ENCODE measurements at regions not wholly inside any gene's neighbourhood (a gene's known extent, or its start where the extent isn't known, plus 50 kb on each side); places are given as distances from the start of the nearest gene placed in this dataset.

DNA sequence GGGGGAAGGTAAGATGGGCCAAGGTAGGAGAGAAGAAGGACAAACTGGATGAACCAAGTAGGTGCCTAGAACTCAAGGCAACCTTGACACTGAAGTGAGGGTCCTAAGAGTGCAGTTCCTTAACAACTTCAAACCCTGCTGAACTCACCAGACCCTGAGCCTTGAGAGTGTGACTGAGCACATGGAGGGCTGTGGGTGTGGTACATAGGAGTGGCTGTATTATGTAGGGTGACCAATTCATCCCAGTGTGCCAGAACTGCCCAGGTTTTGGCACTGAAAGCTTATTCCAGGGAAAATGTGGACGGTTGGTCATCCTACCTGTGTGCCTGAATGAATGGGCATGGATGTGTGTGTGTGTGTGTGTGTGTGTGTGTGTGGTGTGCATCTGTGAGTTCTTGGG is 281.8 kb downstream of the DHX35 start:
- no peak for DNase-seq

DNA sequence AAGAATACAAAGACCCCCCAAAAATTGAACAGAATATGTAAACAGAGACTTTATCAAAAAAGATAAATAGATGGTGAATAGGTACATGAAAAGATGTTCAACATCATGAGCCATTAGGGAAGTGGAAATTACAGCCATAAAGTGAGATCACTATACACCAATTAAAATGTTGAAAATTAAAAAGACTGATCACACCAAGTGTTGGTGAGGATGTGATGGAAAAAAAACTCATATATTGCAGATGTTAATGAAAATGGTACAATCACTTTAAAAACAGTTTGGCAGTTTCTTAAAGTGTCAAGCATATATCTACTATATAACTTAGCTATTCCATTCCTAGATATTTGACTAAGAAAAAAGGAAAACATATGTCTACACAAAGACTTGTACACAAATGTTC is 280.5 kb downstream of the DHX35 start:
- no peak for DNase-seq

DNA sequence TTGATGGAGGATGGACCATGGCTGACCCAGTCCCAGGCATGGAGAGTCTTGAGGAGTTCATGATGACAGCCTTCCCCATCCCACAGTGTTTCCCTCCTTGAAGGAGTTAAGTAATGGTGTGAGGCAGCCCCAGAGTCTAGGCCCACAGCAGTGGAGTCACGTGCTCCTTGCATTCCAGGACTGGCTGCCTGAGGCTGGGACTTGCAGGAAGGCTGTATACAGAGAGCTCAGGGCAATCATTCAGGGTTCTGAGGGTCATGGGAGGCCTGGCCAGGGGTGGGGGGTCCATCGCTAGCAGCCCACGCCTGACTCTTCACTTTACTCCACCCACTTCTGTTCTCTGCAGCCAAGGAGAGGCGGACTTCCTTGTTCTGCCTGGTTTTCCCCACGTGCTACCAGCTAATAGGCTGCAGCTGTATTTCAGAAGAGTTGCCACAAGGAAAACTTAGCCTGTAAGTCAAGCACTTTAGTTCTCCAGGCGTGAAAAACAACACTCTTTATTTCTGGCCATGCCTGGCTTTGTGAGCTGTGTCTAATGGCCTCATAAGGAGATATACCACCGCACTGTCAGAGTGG is 272.5 kb downstream of the DHX35 start:
- no peak for DNase-seq

DNA sequence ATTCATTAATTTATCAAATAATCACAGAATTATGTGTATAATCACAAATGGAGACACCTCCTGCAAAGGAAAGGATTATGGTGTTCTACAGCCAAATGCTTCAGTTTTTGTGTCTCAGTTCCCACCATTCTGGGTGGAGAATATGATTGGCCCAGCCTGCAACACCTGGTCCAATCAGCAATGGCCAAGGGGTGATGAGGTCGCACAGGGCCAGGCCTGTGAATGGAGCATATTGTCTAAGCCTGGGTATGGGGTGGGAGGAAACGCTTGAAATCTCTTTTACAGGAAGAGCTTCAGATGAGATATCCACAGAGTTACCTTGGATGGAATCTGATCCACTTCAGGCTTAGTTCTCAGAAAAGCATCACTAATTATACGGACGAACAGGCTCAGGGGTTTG is 271.6 kb downstream of the DHX35 start:
- DNase-seq = no peak

DNA sequence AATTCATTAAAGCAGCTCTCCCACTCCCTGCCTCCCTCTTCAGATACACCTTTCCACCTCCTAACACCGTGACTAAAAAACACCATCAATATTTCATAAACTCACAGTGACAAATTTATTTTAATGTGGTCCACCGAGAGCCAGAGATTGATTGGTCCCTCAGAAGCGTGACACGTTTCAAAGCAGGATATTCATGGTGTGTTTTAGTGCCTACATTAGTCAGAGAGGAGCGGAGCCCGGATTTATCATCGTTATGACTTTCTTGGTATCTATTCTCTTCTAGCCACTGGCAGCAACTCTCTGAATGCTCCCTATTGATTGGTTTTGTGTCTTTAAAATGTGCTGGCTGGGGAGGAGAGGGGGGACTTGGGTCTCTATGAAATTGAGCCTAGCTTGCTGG is 265.3 kb downstream of the DHX35 start:
- DNase-seq = no peak

DNA sequence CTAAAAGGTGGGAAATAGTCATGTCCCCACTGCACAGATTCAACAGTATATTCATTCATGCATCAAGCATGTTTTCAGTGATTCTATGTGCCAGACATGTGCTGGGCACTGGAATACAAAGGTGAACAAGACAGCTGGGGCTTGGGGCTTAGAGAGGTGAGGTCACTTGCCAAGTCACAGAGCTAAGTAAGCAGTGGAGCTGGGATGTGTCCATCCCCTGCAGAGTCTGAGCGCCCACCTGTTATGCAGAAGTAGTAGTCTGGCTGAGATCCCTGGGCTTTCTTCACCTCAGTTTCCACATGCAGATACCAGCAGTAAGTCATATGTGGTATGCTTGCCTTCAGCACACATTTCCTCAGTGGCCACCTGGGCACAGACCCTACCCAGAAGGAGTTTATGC is 263.8 kb downstream of the DHX35 start:
- no peak for DNase-seq

DNA sequence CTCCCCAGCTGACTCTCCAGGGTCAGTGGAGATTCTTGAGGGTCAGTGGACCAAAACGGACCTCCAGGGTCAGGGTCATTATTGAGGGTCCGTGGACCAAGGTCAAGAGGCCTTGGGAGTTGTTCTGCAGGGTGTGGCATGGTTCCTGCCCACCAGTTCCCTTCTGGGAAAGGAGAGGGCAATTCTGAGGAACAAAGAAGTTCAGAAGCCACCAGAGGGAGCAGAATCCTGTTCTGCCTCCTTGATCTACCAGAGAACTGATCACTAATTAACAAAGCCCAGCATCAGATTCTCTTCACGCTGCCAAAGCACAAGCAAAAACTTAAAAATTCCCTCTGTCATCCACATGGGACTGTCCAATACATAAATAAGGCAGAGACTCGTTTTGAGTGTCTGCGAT is 263.4 kb downstream of the DHX35 start:
- no peak for DNase-seq

DNA sequence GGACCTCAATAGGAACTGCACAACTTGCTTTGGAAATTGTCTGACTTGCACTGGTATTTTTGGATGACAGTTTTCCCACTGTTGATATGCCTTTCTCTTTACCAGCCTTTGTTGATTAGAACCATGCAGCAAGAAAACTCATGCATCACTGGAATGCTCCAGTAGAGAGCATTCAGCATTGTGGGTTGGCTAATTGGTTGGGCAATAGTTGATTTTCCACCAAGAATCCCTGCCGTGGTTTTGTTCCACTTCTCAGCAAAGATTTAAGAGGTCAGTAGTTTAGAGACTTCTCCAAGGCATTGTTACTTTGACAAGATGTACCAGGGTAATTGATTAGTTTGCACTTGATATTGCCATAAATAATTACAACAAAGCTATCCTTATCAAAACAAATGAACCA is 260.0 kb downstream of the DHX35 start:
- no peak for DNase-seq

DNA sequence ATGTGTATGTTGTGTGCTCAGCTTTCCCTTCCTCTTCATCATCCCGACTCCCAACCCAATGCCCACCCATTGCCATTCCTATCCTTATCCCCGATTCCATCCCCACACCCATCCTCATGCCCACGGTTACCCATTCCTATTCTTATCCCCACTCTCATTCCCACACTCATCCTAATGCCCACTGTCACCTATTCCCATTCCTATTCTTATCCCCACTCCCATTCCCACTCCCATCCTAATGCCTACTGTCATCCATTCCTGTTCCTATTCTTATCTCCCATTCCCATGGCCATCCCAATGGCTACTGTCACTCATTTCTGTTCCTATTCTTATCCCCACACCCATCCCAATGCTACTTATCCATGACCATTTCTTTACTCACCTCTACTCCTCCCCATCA is 254.1 kb downstream of the DHX35 start:
- no peak for DNase-seq

DNA sequence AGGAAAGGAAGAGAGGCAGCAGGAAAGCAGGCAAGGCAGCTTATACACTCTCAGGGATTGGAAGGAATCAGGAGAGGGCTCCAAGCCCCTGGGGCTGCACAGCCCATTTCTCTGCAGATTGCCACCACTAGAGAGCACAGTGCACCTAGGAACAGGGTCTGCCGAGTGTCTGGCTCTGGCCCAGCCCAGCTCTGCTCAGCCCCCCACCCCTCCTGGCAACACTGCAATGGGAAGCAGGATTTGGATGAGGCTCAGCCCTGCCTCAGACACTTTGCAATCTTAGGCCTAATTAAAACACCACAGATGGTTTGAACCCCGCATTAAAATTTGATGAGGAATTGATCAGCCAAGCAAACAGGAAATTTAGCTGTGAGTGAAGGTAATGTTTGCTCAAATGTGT is 252.7 kb downstream of the DHX35 start:
- no peak for DNase-seq

DNA sequence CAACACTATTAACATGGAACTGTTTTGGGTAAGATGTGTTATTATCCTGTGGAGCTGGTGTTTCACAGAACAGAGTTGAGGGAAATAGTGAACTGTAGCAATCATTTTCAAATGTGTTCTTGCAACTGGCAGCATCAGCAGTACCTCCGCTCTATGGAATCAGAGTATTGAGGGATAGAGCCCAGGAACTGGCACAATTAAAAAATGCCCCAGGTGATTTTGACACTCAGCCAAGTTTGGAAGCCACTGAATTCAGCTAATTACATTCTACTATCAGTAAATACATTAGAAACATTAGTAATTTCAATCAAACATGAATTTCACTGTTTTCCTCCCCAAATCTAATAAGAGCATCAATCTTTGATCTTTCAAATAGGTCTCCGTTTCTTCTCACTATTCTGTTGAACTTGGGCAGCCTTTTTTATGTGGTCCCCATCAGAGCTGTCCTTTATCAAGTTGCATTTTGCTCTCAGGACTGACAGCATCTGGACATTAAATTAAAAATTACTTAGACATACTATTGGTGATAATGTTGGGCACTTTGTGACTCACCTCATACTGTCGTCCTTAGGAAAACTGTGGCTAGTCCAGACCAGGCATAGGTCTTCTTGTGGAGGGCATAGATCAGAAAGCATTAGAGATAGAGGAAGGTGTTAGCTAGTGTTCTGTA is 251.5 kb downstream of the DHX35 start:
- DNase-seq = no peak

DNA sequence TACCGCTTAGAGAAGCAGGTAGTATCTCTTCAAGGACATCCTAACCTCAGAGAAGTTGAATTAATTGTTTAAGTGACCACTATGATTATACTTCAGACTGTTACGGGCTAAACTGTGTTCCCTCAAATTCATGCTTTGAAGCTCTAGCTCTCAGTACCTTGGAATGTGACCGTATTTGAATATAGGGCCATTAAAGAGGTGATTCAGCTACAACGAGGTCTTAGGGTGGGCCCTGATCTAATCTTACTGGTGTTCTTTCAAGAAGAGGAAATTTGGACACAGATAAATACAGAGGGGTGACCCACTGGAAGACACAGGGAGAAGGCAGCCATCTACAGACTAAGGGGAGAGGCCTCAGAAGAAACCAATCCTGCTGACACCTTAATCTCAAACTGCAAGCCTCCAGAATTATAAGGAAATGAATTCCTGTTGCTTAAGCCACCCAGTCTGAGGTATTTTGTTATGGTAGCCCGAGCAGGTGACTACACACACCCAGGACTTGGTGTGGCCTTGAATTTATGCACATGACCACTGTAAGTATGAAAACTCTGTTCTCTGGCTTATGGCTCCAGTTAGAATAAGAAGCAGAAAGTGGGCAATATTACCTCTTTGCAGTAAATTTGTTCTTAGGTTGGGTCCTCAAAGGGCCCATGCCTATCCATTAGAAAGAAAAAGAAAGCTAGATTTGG is 249.1 kb downstream of the DHX35 start:
- no peak for DNase-seq

DNA sequence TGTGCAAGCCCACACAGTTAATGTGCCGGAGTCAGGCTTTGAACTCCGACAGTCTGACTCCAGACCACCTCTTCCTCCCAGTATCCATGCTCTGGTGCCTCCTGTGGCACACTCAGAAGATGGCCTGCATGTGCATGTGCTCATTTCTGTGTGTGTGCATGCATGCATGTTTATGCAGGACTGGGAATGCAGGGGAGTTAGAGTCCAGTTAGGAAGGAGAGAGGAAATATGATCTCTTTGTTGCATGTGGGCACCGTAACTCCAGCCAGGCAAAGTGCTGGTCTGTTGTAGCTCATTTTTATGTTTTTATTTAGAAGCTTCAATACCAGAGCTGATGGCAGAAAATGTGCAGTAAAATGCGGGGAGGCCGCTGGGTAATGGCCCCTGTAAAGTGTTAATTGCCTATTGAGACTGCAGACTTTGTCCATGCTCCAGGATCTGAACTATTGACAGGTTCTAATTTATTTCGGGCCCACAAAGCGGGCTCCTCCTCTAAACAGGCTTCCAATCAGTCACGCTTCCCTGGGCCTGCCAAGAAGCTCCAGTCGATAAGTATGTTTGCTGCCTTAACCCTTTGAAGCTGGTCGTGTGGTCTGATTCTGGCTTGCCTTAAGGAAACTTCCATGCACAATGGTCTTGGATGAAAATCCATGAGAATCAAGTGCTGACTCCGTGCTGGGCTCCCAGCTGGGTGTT is 248.3 kb downstream of the DHX35 start:
- DNase-seq = no peak

DNA sequence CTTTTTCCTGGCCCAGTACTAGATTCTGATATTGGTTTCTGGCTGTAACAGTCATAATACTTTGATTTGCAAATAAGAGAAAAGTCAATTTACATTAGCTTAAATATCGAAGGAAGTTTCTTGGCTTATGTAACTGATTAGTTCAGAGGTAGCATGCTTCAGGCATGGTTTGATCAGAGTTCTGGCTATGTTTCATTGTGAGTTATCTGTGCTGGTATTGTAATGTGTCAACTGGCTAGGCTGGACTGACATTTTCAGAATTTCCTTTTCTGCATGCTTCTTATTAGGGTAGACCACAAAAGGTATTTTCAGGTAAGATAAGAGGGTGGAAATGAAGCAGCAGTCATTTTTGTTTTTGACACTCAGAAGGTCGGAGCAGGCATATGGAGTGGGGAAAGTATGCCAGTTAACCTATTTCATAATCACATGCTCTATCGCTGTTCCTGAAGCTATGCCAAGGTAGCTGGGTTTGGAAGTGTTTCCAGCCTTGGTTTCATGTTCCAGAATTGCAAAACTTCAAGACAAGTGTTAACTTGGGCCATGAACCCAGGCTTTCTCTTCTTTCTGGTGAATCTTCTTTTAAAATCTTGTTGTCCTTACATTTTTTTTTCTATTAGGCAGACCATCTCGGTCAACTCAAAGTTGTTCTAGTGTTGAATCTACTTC is 244.9 kb downstream of the DHX35 start:
- DNase-seq = no peak

DNA sequence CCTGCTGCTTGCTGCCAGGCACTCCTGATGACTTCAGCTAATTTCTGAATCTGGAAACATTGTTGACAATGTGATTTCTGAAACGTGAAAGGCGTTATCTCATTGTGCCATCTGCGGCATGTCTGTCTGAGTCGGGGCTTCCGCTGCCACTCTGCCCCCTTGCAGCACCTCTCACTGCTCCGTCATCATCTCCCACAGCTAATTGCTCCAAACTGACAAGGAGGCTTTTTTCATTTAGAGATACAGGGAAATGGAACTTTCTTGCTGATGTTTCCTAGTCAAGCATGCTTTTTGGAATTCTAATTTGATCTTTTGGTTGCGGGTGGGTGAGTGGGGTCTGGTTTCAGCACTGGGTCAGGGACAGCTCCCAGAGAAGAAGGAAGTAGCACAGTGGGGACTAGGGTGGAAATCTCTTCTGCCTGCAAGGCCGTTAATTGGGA is 233.5 kb downstream of the DHX35 start:
- no peak for DNase-seq

DNA sequence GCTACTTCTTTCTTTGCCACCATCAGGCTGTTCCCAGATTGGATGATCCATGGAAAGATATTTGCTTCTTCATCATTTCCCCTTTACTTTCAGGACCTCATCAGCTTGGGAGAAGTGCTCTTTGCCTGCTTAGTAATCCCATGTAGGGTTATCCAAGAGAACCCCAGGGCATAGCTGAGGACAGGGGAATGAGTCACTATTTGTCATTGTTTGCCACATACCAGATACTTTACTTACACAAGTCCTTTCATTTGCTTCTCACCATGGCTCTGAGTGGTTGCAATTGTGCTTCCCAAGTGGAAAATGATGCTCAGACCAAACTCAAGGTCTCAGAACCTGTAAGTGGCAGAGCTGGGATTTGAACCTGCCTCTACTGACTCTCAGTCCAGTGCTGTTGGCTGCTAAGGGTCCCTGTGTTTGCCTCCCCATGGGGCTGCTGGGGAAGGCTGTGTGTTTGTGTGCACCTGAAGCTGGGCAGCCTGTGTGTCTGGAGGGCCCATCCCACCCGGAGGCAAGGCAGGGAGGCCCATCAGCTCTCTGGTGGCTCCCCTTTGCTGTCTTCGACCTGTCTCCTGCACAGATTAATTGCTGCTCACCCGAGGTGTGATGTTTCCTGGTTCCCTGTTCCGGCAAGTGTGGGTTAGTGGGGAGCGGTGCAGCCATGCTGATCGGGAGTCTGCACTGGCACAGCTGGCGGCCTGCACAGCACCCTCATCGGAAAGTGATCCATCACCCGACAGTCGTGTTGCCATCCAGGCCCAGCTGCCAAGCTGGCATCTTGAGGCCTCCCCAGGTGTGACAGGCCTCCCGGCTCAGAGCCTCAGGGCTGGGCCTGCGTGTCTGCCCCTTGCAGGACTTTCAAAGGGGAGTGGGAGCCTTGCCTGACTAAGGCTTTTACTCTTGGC is 228.8 kb downstream of the DHX35 start:
- no peak for DNase-seq

DNA sequence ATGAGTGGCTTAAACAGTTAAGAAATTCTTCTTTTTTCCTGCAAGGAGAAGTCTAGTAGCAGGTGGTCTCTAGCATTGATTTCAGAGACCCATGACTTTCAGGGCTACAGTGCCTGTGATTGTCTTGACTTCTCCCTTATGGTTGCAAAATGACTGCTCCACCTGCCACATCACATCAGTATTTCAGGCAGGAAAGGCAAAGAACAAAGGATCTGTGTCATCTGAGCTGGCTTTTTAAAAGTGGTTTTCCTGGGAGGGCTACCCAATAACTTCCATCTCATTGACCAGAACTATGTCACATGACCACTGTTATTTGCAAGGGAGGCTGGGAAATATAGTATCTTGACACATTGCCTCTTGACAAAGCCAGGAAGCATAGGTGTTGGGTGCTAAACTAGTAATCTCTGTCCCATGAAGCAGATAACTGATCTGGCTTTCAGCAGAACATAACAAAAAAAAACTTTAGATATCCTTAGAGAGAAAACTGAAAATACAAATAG is 226.2 kb downstream of the DHX35 start:
- DNase-seq = peak; percentile 3

DNA sequence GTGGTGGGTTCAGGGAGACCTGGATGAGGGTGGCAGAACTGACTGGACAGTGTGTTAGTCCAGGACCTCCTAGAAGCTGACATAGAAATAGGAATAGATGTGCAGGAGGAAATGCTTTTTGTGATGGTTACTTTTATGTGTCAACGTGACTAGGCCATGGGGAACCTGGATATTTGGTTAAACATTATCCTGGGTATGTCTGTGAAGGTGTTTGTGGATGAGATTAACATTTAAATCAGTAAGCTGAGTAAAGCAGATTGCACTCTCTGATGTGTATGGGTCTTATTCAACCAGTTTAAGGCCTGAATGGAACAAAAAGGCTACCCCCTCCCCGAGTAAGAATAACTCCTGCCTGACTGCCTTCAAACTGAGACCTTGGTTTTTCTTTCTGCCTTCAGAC is 219.3 kb downstream of the DHX35 start:
- no peak for DNase-seq

DNA sequence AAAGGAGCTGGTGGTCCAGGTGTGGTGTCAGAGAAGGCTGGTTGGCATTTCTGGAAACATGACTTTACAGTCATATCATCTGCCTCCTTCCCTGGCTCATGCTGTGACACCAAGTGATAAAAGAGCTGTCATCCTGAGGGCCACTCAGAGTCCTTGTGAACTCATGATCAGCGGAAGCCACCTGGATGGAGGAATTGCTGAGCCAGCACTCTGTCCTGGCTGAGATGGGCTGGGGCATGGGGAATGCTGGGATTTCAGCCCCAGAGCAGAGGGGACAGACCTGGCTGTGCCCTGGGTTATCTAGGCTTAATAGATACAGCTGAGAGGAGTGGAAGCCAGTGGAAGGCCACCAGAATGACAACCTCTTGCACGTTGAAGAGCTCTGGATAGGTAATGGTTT is 214.3 kb downstream of the DHX35 start:
- no peak for DNase-seq

DNA sequence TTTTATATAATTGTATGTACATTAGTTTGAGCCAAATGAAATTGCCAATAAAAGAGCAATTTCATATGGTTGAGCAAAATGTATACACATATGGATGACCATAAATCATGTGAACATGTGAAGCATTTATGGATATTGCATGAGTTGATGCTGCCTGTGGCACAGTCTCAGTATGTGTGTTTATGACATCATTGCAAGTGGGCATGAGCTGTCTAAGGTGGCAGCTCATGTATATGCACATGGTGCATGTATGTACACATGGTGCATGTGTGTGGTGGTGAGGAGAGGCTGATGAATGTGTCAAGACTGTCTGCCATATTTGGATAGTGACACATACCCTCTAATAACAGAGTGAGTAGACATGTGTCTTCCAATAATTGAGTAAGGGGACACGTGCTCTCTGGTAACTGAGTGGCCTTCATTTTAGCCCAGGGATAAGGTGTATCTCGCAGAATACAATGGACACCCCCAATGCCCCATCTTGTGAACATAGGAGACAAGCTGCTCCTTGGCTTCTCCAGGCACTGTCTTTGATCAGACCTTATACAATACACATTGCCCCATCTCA is 208.8 kb downstream of the DHX35 start:
- no peak for DNase-seq

DNA sequence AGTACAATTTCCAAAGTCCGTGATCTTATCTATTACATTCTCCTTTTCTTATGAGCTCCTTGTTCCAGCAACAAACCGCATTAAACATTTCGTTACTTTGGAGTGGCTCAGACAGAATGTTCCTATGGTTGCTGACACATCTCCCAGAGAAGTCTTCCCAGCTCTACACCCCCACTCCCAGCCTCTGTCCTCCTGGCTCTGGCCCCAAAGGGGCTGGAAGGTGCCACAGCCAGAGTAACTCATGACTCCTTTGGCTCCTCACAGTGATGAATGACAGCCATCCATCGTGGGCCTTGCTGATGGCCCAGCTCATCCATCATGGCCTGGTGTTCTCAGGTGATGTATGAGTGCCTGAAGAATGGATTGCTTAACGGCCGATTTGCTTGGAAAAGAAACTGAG is 203.0 kb downstream of the DHX35 start:
- DNase-seq = no peak

DNA sequence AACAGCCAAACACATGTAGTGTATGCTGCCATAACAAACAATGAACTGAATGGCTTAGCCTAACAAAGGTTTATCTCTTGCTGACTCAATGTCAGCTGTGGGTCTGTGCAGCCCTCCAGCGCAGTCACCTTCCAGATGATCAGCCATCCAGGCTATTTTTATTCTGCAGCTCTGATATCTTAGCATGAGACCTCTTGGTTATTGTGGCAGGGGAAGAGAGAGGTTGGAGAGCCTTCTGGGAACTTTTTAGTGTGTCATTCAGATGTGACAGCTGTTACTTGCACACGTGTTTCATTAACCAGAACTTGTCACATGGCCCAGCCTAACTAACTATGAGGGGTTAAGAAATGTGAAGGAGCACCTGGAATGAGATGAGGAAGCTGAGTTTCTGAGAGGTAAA is 202.5 kb downstream of the DHX35 start:
- no peak for DNase-seq
